KBM-7 (cell line): ENCODE measurements at regions not wholly inside any gene's neighbourhood (a gene's known extent, or its start where the extent isn't known, plus 50 kb on each side); places are given as distances from the start of the nearest gene placed in this dataset.

Experiments
- DNase-seq: peaks from one replicate; pipeline ENCODE4 v3.0.0-alpha.2; 2015
- in situ Hi-C: fragments of 300-500 bp; cut with MboI; formaldehyde crosslinking; loops from 2 replicates; pipeline ENCODE4 v1.14.3; 2020; ENCODE audit warnings: low sequenced_read_pairs, low pct_unique_long_range_greater_than_20kb, mixed read lengths

GRCh38 chr10:36885746-36886145 is 239.7 kb upstream of the ANKRD30A start:
- in situ Hi-C loops: no loop called here
- no peak for DNase-seq

DNA sequence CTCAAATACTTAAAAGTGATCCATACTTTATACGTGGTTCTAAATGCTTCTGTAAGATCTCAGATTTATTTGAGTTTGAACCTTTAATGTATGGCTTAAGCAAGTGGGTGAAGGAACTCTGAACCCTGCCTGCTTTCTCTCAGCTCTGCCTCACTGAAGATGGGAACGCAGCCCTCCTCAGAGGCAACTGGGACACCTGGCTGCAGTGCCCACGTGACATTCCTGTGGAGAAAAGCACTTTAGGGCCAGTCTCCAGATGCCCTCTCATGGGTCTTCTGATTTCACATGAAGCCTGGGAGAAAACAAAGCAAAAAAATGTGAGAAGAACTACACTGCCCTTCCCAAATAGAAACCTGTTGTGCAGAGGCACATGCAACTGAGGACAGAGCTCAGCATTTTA is 242.6 kb upstream of the ANKRD30A start:
- in situ Hi-C loops: no loop called here
- no peak for DNase-seq

- no peak for DNase-seq
- in situ Hi-C loops: no loop called here
Measured at GRCh38 chr10:36880898-36881297, 244.5 kb upstream of the ANKRD30A start.

GRCh38 chr10:36872702-36873393 is 252.6 kb upstream of the ANKRD30A start:
- in situ Hi-C loops: no loop called here
- DNase-seq: no peak

DNA sequence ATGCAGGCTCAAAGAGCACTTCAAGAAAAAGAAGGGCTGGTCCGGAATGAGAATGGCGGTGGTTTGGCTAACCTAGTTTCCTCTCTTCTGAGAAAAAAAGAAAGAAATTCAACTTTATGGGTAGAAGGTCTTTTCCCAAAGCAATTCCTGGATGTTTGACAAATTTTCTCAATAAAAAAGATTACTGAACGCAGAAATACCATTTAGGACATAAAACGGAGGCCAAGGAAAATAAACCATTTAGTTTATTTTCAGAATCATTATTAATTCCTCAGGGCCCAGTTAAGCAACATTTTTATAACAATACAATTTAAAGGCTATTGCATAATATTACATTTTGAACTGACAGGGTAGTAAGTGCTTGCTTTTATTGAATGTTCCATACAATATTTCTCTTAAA is 284.6 kb upstream of the ANKRD30A start:
- in situ Hi-C loops: no loop called here
- DNase-seq: no peak

DNA sequence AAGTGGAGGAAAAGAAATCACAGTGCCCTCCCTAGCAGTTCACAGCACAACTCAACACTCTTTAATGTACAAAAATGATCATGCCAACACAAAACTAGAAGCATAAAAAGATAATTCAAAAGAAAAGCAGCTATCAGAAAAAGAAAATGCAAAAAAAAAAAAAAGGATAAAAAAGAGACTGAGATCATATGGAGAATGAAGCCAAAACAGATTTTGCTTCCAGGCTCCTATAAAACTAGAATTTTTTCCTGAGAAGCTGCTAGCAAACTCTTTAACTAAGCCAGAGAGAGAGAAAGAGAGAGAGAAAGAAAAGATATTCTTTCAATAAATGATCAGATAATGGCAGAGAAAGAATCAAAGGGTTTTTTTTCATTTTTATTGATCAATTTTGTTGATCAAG is 288.0 kb upstream of the ANKRD30A start:
- DNase-seq: no peak
- in situ Hi-C loops: no loop called here

DNA sequence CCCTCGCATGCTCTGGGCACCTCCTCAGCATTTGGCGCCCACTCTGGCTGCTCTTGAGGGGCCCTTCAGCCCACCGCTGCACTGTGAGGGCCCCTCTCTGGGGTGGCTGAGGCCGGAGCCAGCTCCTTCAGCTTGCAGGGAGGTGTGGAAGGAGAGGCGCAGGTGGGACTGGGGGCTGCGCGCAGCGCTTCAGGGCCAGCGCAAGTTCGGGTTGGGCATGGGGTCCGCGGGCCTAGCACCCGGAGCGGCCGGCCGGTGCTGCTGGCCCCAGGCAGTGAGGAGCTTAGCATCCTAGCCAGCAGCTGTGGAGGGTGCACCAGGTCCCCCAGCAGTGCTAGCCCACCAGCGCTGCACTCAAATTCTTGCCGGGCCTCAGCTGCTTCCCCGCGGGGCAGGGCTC is 305.6 kb upstream of the ANKRD30A start:
- in situ Hi-C loops: no loop called here
- DNase-seq: no peak

DNA sequence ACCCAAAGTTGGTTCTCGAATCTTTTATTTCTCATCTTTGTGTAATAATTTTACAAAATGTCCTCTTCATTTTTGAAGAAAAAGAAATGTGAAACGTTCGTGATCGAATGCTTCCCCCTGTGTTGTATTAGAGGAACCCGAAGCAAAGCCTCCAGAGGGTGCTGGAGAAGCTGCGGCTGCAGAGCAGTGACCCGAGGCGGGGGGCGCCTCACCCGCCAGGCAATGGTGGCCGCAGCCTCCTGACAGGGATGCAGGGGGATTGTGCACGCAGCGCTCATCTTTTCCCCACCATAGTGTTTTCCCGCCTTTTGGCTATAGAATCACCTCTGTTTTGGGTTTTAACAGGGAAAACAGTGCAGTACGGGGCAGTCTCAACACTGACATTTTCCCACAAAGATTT is 307.5 kb upstream of the ANKRD30A start:
- in situ Hi-C loops: no loop called here
- no peak for DNase-seq

DNA sequence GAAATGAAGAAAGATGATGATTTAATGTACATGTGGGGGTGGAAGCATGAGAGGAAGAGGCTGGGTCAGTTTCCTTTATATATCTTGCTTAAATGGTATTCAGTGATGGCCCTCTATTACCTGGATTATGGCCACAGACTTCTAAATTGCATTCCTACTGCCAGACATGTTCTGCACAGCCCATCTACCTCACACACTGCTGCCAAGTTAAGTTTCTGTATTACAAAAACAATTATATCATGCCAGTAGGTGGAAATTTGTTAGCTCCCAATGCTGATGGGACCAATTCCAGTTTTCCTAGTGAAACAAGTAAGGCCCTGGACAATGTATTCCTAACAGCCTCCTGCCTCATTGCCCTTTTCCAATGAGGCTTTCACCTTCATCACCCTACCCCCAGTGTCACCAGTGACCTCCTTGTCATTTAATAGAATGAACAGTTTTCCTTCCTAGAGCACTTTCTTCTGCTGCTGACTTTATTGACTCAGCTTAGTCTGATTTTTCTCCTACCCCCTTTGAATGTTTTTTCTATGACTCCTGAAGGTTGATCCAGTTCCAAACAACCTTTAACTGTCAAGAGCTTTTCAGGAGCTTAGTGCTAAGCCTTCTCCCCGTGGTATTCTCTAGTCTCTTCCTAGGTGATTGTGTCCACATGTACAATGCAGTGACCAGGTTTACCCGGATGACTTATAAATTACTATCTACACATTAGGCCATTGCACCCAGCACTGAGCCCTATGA is 316.6 kb upstream of the ANKRD30A start:
- in situ Hi-C loops: no loop called here
- DNase-seq: no peak

- in situ Hi-C loops: no loop called here
- DNase-seq: no peak
Measured at GRCh38 chr10:36803229-36803628, 322.2 kb upstream of the ANKRD30A start.

DNA sequence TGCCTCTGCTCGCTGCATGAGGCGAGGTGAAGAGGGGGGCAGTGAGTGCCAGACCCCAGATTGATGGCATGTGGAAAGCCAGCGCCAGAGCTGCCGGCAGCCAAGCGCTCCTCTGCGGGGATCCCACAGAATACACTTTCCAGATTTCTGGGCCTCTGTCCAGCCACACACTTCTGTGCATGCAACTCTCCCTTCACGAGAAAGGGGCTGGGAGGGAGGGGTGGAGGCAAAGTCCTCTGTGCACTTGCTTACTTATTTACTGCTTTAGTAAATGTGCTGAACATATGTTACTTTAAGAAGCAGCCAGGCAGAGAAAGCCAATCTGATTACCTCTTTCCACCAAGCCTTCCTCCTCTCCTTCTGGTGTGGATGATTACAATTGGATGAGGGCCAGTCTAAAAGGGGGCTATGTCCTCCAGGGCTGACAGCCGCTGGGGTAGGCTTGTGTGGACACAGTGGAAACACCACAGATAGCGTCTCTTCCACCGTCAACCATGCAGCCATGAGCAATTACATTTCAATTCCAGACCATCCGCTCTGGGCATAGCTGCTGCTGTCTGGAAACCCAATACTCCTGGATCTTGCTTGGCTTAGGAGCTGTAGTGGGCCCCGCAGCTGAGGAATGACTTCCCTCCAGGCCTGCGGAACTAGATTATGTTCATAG is 322.8 kb upstream of the ANKRD30A start:
- no peak for DNase-seq
- in situ Hi-C loops: no loop called here

- in situ Hi-C loops: no loop called here
Measured at GRCh38 chr10:36801660-36802059, 323.7 kb upstream of the ANKRD30A start.

GRCh38 chr10:36794981-36795380 is 330.4 kb upstream of the ANKRD30A start:
- in situ Hi-C loops: no loop called here
- DNase-seq: no peak

More at GRCh38 chr10:36801660-36802059, 323.7 kb upstream of the ANKRD30A start:
- no peak for DNase-seq

GRCh38 chr10:36789974-36790373 is 335.4 kb upstream of the ANKRD30A start:
- DNase-seq: no peak
- in situ Hi-C loops: no loop called here

DNA sequence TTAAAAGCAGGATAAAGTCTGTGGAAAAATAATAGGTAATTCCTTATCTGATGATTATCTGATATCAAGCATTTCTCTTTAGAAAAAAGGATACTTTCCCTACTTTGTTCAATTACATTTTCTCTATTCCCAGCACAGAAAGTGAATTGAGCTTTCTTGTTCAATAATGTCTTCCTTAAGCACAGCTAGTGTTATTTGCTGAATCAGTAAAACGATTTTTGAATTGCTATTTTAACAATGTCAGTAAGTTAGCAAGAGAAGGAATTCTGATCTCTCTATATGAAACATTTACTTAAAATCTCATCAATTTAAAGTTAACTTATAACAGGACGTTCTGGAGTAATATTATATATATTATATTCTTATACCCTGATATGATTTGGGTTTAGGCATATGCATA is 337.2 kb upstream of the ANKRD30A start:
- no peak for DNase-seq
- in situ Hi-C loops: no loop called here

GRCh38 chr10:36783400-36783799 is 342.0 kb upstream of the ANKRD30A start:
- DNase-seq: no peak
- in situ Hi-C loops: no loop called here

- DNase-seq: no peak
- in situ Hi-C loops: no loop called here
Measured at GRCh38 chr10:36781570-36781969, 343.8 kb upstream of the ANKRD30A start.

DNA sequence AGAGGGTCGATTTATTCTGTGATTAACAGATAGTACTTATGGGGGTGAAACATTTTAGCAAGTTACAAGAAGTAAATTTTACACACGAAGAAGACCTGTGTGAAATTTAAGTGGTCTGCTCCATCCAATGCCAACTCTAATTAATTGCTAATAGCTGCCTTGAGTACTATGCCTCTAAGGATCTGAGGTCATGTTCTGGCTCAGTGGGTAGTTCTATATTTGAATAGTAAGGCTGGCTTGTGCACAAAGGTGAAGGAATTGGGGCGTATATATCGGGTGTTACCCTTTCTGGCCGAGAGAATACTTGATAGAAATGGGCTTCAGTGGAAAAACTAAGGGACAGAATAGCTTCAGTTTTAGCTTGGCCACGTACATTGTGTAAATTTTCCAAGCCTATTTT is 345.2 kb upstream of the ANKRD30A start:
- in situ Hi-C loops: no loop called here
- no peak for DNase-seq

DNA sequence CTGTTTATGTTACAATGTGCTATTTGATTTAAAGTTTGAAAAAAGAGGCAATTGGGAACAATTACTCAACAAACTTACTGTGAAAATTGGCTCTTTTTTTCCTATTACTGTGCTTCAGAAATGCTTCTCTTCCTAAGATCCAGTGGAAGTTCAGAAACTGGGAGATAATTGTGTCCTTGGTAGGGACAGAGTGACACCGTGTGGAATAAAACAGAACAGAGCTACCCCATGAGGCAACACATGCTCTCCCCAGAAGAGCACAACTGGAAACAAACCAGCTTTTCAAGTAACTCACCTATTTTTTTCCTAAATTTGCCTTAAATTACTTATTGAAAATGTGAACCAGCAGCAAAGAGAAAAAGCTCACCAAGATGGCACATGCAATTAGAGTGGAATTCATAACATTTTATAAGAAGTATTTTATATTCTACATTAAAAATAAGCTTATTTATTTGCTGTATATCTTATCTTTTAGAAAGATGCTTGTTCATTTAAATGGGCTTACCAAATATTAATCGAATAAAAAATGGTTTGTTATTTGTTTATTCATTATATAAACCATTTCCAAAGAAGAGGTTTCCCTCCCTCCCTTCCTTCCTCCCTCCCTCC is 346.1 kb upstream of the ANKRD30A start:
- in situ Hi-C loops: no loop called here

GRCh38 chr10:36778651-36779050 is 346.7 kb upstream of the ANKRD30A start:
- DNase-seq: no peak
- in situ Hi-C loops: no loop called here

More for the DNA sequence above, 346.1 kb upstream of the ANKRD30A start:
- DNase-seq: peak; percentile 65
